CD4-positive, alpha-beta T cell (primary cell): ENCODE measurements at regions not wholly inside any gene's neighbourhood (a gene's known extent, or its start where the extent isn't known, plus 50 kb on each side); places are given as distances from the start of the nearest gene placed in this dataset.
"Not testable (repeated sequence)": the region's sequence is repeated elsewhere in the genome, so short reads cannot be mapped to it uniquely, and the experiment has no call there.

Source experiments
- ATAC-seq: fragments of 200-7000 bp; cut with Tn5 transposase; one replicate; pipeline ENCODE4 v1.10.0; 2022; ENCODE audit warnings: mild to moderate bottlenecking; ENCODE audit not compliant: poor library complexity
- CTCF ChIA-PET: fragments of 350-600 bp; sonication (Branson Sonifier 250); formaldehyde crosslinking; loops from one replicate; lab custom pipeline; 2021; ENCODE audit warnings: antibody characterized with exemption, inconsistent platforms; lab: Charles Lee
- POLR2A ChIA-PET: fragments of 350-600 bp; sonication (Branson Sonifier 250); formaldehyde crosslinking; loops from one replicate; lab custom pipeline; 2021; ENCODE audit warnings: antibody characterized with exemption, inconsistent platforms; lab: Charles Lee
- DNase-seq, 14 experiments: peaks; one replicate each; pipeline ENCODE4 v3.0.0-alpha.2; 2013 to 2020; ENCODE audit warnings: mixed read lengths in 2 of 14
- H3K27ac ChIP-seq, 2 donors: one replicate each; pipeline versions ENCODE4 v1.5.1 to v1.7.0; 2013; ENCODE audit warnings: low read length in 2 of 2, low read depth in 1 of 2, mild to moderate bottlenecking in 1 of 2
- H3K27me3 ChIP-seq, 2 experiments: 1 replicate in 1 of 2; 2 replicates in 1 of 2; pipeline versions ENCODE4 v1.6.1 to v1.7.0; 2013; ENCODE audit warnings: low read length in 2 of 2, control low read depth in 1 of 2, mild to moderate bottlenecking in 1 of 2, moderate library complexity in 1 of 2; ENCODE audit not compliant: insufficient read depth in 2 of 2, control insufficient read depth in 1 of 2
- H3K36me3 ChIP-seq: one replicate; pipeline ENCODE4 v1.6.1; 2013; ENCODE audit warnings: low read length, control low read depth; ENCODE audit not compliant: insufficient read depth
- H3K4me1 ChIP-seq: one replicate; pipeline ENCODE4 v1.6.1; 2013; ENCODE audit warnings: low read length, control low read depth; ENCODE audit not compliant: insufficient read depth
- H3K4me3 ChIP-seq: one replicate; pipeline ENCODE4 v1.5.1; 2013; ENCODE audit warnings: mild to moderate bottlenecking, low read length, moderate library complexity
- H3K9me3 ChIP-seq, 2 experiments: 1 replicate in 1 of 2; 2 replicates in 1 of 2; pipeline versions ENCODE4 v1.6.1 to v1.7.0; 2013; ENCODE audit warnings: low read length in 2 of 2, mild to moderate bottlenecking in 2 of 2, control low read depth in 1 of 2, moderate library complexity in 1 of 2; ENCODE audit not compliant: control insufficient read depth in 1 of 2, insufficient read depth in 1 of 2
- H3K27ac Mint-ChIP-seq: one replicate; pipeline ENCODE4 v1.8.0; 2020; ENCODE audit warnings: mixed read lengths
- H3K27me3 Mint-ChIP-seq: one replicate; pipeline ENCODE4 v1.8.0; 2021; ENCODE audit warnings: mixed read lengths
- H3K36me3 Mint-ChIP-seq: one replicate; pipeline ENCODE4 v1.8.0; 2021; ENCODE audit warnings: low read depth, mixed read lengths
- H3K4me1 Mint-ChIP-seq: one replicate; pipeline ENCODE4 v1.8.0; 2021; ENCODE audit warnings: low read depth, mixed read lengths
- H3K4me3 Mint-ChIP-seq: one replicate; pipeline ENCODE4 v1.8.0; 2020; ENCODE audit warnings: mild to moderate bottlenecking, mixed read lengths
- H3K9me3 Mint-ChIP-seq: one replicate; pipeline ENCODE4 v1.8.0; 2020; ENCODE audit warnings: mixed read lengths
- intact Hi-C, 2 experiments: fragments of 100-400 bp; cut with DNase I in 1 of 2; cut with micrococcal nuclease in 1 of 2; formaldehyde crosslinking; loops; one replicate each; pipeline versions ENCODE4 v1.15.1 to v1.9.0; 2023 to 2025; cut with DNase I, micrococcal nuclease
- TF ChIP-seq, protein P1 (sequence below): fragments of 200-600 bp; IDR thresholded peaks from one replicate; pipeline ENCODE4 v1.8.0; 2022; ENCODE audit warnings: antibody characterized with exemption, mild to moderate bottlenecking

DNA sequence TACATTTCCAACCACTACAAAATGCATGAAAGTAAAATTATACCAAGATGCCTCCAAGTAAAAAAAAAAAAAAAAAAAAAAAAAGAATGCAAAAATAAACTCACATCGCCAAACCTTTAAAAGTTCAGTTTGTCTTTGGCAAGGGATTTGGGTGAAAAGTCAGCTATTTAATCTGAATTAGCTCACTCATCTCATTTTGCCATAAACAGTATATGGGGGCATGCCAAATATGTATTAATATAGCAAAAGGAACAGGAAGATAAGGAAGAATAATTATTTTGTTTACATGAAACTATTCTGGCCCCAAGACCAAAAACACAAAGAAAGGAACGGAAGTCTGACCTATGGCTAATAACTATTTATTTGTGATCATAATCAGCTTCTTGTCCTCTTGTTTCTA lies 114.7 kb upstream of the SLC6A14 start:
- Mint-ChIP-seq H3K4me1 (no peaks in the 10 kb centered on the region), H3K27ac (no peak overlapping the region), H3K4me3 (no peak overlapping the region), H3K9me3 (peaks cover 4% of the 10 kb centered on the region), H3K27me3 (no peaks in the 10 kb centered on the region), H3K36me3 (no peaks in the 10 kb centered on the region)
- intact Hi-C loops, result no loop called here
- Histone ChIP-seq H3K27me3 (no peaks in the 10 kb centered on the region), H3K4me3 (no peak overlapping the region), H3K4me1 (no peaks in the 10 kb centered on the region), H3K9me3 (peaks cover 0 to 4% of the 10 kb centered on the region in 2 experiments), H3K27ac (no peak overlapping the region), H3K36me3 (no peaks in the 10 kb centered on the region)
- DNase-seq (no peak), ATAC-seq (no peak)
- ChIA-PET POLR2A (no interaction called here), CTCF (no interaction called here)
- TF ChIP-seq, protein P1, sequence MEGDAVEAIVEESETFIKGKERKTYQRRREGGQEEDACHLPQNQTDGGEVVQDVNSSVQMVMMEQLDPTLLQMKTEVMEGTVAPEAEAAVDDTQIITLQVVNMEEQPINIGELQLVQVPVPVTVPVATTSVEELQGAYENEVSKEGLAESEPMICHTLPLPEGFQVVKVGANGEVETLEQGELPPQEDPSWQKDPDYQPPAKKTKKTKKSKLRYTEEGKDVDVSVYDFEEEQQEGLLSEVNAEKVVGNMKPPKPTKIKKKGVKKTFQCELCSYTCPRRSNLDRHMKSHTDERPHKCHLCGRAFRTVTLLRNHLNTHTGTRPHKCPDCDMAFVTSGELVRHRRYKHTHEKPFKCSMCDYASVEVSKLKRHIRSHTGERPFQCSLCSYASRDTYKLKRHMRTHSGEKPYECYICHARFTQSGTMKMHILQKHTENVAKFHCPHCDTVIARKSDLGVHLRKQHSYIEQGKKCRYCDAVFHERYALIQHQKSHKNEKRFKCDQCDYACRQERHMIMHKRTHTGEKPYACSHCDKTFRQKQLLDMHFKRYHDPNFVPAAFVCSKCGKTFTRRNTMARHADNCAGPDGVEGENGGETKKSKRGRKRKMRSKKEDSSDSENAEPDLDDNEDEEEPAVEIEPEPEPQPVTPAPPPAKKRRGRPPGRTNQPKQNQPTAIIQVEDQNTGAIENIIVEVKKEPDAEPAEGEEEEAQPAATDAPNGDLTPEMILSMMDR, result no peak

DNA sequence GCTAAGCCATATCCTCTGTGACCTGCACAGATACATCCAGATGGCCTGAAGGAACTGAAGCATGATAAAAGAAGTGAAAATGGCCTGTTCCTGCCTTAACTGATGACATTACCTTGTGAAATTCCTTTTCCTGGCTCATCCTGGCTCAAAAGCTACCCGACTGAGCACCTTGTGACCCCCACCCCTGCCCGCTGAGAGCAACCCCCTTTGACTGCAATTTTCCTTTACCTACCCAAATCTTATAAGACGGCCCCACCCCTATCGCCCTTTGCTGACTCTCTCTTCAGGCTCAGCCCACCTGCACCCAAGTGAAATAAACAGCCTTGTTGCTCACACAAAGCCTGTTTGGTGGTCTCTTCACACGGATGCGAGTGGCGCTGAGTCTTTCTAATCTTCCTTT lies 104.4 kb upstream of the SLC6A14 start:
- H3K36me3 ChIP-seq, H3K36me3 Mint-ChIP-seq, H3K27ac ChIP-seq, H3K27me3 ChIP-seq, ATAC-seq, H3K27me3 Mint-ChIP-seq, POLR2A ChIA-PET, CTCF ChIA-PET, DNase-seq, H3K4me3 Mint-ChIP-seq, H3K9me3 ChIP-seq, H3K9me3 Mint-ChIP-seq, H3K27ac Mint-ChIP-seq, H3K4me1 Mint-ChIP-seq, intact Hi-C loops, H3K4me1 ChIP-seq, H3K4me3 ChIP-seq: not testable (repeated sequence)

DNA sequence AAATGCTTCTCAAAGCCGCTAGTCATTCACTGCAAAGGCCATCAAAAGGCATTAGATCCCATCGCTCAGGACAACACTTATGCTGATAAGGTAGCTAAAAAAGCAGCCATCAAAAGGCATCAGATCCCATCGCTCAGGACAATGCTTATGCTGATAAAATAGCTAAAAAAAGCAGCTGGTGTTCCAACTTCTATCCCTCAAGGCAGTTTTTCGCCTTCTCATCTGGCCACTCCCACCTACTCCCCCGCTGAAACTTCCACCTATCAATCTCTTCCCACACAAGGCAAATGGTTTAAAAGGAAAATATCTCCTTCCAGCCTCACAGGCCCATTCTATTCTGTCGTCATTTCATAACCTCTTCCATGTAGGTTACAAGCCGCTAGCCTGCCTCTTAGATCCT lies 101.6 kb upstream of the SLC6A14 start:
- H3K9me3 Mint-ChIP-seq, H3K4me1 ChIP-seq, H3K9me3 ChIP-seq, H3K27ac ChIP-seq, H3K27me3 Mint-ChIP-seq, H3K27ac Mint-ChIP-seq, H3K27me3 ChIP-seq, H3K4me1 Mint-ChIP-seq, H3K4me3 ChIP-seq, H3K36me3 ChIP-seq, DNase-seq, ATAC-seq, H3K4me3 Mint-ChIP-seq, POLR2A ChIA-PET, CTCF ChIA-PET, intact Hi-C loops, H3K36me3 Mint-ChIP-seq: not testable (repeated sequence)

DNA sequence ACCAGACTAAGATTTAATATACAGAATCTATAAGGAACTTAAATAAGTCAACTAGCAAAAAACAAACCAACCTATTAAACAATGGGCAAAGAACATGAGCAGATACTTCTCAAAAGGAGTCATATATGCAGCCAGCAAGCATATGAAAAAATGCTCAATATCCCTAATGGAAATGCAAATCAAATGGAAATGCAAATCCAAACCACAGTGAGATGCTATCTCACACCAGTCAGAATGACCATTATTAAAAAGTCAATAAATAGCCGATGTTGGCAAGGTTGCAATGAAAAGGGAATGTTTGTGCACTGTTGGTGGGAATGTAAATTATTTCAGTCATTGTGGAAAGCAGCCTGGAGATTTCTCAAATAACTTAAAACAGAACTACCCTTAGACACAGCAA lies 97.0 kb upstream of the SLC6A14 start:
- Histone ChIP-seq H3K27me3 (no peaks in the 10 kb centered on the region), H3K4me3 (no peak overlapping the region), H3K27ac (no peak overlapping the region), H3K36me3 (no peaks in the 10 kb centered on the region), H3K9me3 (no peaks in the 10 kb centered on the region), H3K4me1 (no peaks in the 10 kb centered on the region)
- DNase-seq (no peak), ATAC-seq (no peak)
- Mint-ChIP-seq H3K27ac (no peak overlapping the region), H3K4me1 (no peaks in the 10 kb centered on the region), H3K27me3 (no peaks in the 10 kb centered on the region), H3K36me3 (no peaks in the 10 kb centered on the region), H3K4me3 (no peak overlapping the region), H3K9me3 (peaks cover 3% of the 10 kb centered on the region)
- intact Hi-C loops, result no loop called here
- TF ChIP-seq, protein P1, result no peak
- ChIA-PET POLR2A (no interaction called here), CTCF (no interaction called here)
